ENCODE measurements at regions not wholly inside any gene's neighbourhood (a gene's known extent, or its start where the extent isn't known, plus 50 kb on each side); places are given as distances from the start of the nearest gene placed in this dataset.

DNA sequence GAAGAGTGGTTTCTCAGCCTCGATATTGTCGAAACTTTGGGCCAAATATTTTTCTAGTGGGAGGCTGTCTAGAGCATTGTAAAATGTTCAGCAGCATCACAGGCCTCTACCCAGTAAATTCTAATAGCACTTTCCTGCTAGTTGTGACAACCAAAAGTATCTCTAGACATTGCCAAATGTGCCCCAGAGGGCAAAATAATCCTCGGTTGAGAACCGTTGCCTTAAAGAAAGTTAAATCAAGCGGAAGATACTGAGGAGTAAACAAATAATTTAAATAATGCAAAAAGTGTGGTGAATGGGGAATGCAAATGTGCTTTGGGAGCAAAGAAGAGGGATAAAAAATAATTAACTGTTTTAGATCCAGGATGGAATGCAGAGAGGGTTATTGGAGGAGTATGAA lies 106.4 kb upstream of the ASCC3 start (continued):
- no peak for TF ChIP-seq ZNF70 (CRISPR knock-in tag; IDR thresholded peaks at IDR 0.05)
- no peak for TF ChIP-seq ISL1 (CRISPR knock-in tag; IDR thresholded peaks at IDR 0.05)
- TF ChIP-seq BACH2 (CRISPR knock-in tag; IDR thresholded peaks at IDR 0.05; ENCODE audit: borderline replicate concordance): no peak
- no peak for TF ChIP-seq PATZ1 (CRISPR knock-in tag; IDR thresholded peaks at IDR 0.05; ENCODE audit: borderline replicate concordance)
- no peak for TF ChIP-seq ZNF565 (CRISPR knock-in tag; conservative IDR thresholded peaks at IDR 0.05; ENCODE audit: low read depth)

DNA sequence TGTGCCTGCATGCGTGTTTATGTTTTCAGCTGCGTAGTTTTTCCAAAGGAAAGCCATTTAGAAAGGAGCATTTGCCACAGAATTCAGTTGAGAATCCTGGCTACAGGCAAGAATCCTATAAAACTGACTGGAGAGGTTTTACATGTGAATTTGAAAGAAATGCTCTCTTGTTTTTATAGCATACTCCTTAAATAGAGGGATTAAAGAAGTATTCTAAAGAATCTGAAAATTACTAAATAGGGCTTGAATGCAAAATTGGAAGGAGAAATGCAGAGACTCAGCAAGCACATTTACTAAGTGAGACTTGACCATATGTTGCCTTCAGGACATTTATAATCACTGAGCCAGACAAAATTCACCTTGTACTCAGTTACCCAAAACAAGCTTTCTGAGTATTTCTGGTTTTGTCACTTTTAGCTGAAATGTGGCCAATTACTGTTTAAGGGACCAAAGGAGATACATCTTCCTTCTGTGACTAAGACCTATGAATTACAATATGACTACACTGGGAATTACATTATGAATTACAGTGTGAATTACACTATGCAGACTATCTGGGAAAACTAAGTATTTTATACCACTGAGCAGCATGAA lies 107.4 kb upstream of the ASCC3 start:
- TF ChIP-seq ZFP3 (CRISPR knock-in tag; IDR thresholded peaks at IDR 0.05) (no peak), ZFP30 (CRISPR knock-in tag; IDR thresholded peaks at IDR 0.05) (no peak), CSRNP3 (CRISPR knock-in tag; IDR thresholded peaks at IDR 0.05) (no peak), CSDC2 (CRISPR knock-in tag; IDR thresholded peaks at IDR 0.05) (no peak), PPARA (CRISPR knock-in tag; IDR thresholded peaks at IDR 0.05; ENCODE audit: borderline replicate concordance) (no peak), TOX (CRISPR knock-in tag; IDR thresholded peaks at IDR 0.05; ENCODE audit: borderline replicate concordance) (no peak)
- ATAC-seq: no peak

DNA sequence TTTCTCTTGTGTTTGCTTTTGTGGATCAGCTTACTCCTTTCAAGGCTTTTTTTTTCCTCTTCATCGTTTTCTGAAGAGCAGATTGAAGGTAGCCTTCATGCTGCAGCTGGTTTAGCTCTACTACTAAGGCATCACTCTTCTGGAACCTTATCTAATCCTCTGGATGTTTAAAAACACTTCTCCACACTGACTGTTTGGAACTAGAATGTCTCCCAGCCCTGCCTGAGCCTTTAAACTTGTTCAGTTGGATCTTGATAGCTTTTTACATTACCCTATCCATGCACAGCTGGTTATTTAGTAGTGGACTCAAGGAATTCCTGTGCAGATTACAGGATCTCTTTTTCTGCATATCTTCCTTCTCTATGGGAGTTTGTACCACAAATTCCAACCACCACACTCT lies 108.9 kb upstream of the ASCC3 start:
- TF ChIP-seq POU6F1 (CRISPR knock-in tag; IDR thresholded peaks at IDR 0.05; ENCODE audit: borderline replicate concordance, low read depth): no peak
- TF ChIP-seq PPARA (CRISPR knock-in tag; IDR thresholded peaks at IDR 0.05; ENCODE audit: borderline replicate concordance): no peak
- TF ChIP-seq ZFP30 (CRISPR knock-in tag; IDR thresholded peaks at IDR 0.05): no peak
- TF ChIP-seq CSDC2 (CRISPR knock-in tag; IDR thresholded peaks at IDR 0.05): no peak
- no peak for TF ChIP-seq ZNF70 (CRISPR knock-in tag; IDR thresholded peaks at IDR 0.05)
- TF ChIP-seq CSRNP3 (CRISPR knock-in tag; IDR thresholded peaks at IDR 0.05): no peak
- TF ChIP-seq GLIS3 (CRISPR knock-in tag; IDR thresholded peaks at IDR 0.05): no peak
- no peak for TF ChIP-seq OSR1 (CRISPR knock-in tag; IDR thresholded peaks at IDR 0.05)
- TF ChIP-seq ZNF565 (CRISPR knock-in tag; conservative IDR thresholded peaks at IDR 0.05; ENCODE audit: low read depth): no peak
- no peak for ATAC-seq

DNA sequence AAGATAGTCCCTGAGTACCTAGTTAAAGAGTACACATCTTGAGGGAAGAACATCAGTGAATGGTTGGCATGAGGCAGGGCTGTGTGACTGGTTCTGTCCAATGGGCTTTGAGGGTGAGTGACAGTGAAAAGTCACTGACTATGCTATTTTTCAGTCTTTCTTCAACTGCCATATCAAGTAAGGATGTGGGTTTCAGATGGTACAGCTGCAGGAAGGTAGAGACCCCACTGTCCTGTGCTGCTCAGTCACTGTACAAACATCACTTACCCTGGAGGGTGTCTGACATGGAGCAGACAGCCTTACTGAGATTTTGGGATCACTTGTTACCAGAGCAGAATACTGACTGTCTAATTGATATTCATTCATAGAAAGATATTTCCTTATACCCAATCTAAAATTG lies 115.3 kb upstream of the ASCC3 start:
- ATAC-seq: no peak
- TF ChIP-seq ZNF565 (CRISPR knock-in tag; conservative IDR thresholded peaks at IDR 0.05; ENCODE audit: low read depth) (no peak), ZC3H10 (CRISPR knock-in tag; IDR thresholded peaks at IDR 0.05) (no peak), RARB (CRISPR knock-in tag; IDR thresholded peaks at IDR 0.05) (no peak), ESRRG (CRISPR knock-in tag; IDR thresholded peaks at IDR 0.05) (no peak), PPARA (CRISPR knock-in tag; IDR thresholded peaks at IDR 0.05; ENCODE audit: borderline replicate concordance) (no peak), POU6F1 (CRISPR knock-in tag; IDR thresholded peaks at IDR 0.05; ENCODE audit: borderline replicate concordance, low read depth) (no peak), ZNF8 (CRISPR knock-in tag; IDR thresholded peaks at IDR 0.05) (no peak), ZFP3 (CRISPR knock-in tag; IDR thresholded peaks at IDR 0.05) (no peak), GLIS3 (CRISPR knock-in tag; IDR thresholded peaks at IDR 0.05) (no peak), BACH2 (CRISPR knock-in tag; IDR thresholded peaks at IDR 0.05; ENCODE audit: borderline replicate concordance) (no peak), ARNTL (CRISPR knock-in tag; IDR thresholded peaks at IDR 0.05; ENCODE audit: borderline replicate concordance, low read depth) (no peak), ISL1 (CRISPR knock-in tag; IDR thresholded peaks at IDR 0.05) (no peak), TCF4 (CRISPR knock-in tag; IDR thresholded peaks at IDR 0.05; ENCODE audit: borderline replicate concordance) (no peak), CSDC2 (CRISPR knock-in tag; IDR thresholded peaks at IDR 0.05) (no peak), CREB5 (CRISPR knock-in tag; IDR thresholded peaks at IDR 0.05; ENCODE audit: low read depth) (no peak), OSR1 (CRISPR knock-in tag; IDR thresholded peaks at IDR 0.05) (no peak), PATZ1 (CRISPR knock-in tag; IDR thresholded peaks at IDR 0.05; ENCODE audit: borderline replicate concordance) (no peak), TOX (CRISPR knock-in tag; IDR thresholded peaks at IDR 0.05; ENCODE audit: borderline replicate concordance) (no peak)
